PC-3 (cell line): ENCODE measurements at regions not wholly inside any gene's neighbourhood (a gene's known extent, or its start where the extent isn't known, plus 50 kb on each side); places are given as distances from the start of the nearest gene placed in this dataset.

Experiments
- ATAC-seq: fragments of 200-7000 bp; cut with Tn5 transposase; 2 replicates; pipeline ENCODE4 v1.9.1; 2020; ENCODE audit warnings: mild to moderate bottlenecking, moderate library complexity
- BruUV-seq: library from RNA; stranded (reverse); fragments of 400-500 nt; replicated peaks from 2 replicates; lab custom pipeline; 2021; lab: Mats Ljungman, UMichigan
- CTCF ChIA-PET: fragments of 300-600 bp; sonication (Branson Sonifier 250); formaldehyde crosslinking; loops from one replicate; lab custom pipeline; 2022; ENCODE audit warnings: antibody characterized with exemption; lab: Charles Lee
- POLR2A ChIA-PET: fragments of 300-600 bp; sonication (Branson Sonifier 250); formaldehyde crosslinking; loops from one replicate; lab custom pipeline; 2022; ENCODE audit warnings: antibody characterized with exemption; ENCODE audit not compliant: unreplicated experiment; lab: Charles Lee
- DNase-seq: peaks from one replicate; pipeline ENCODE4 v3.0.0-alpha.2; 2015
- H2AFZ ChIP-seq: fragments of 300-600 bp; sonication (generic); 2 replicates; pipeline ENCODE4 v1.6.0; 2016; ENCODE audit warnings: antibody characterized with exemption, low read length
- H3F3A ChIP-seq: fragments of 300-600 bp; sonication (generic); one replicate; pipeline ENCODE4 v1.6.0; 2017; ENCODE audit warnings: antibody characterized with exemption, low read length, control low read depth, mild to moderate bottlenecking; ENCODE audit not compliant: unreplicated experiment
- H3K27ac ChIP-seq: fragments of 300-600 bp; sonication (generic); 2 replicates; pipeline ENCODE4 v1.5.1; 2016; ENCODE audit warnings: mild to moderate bottlenecking, low read length
- H3K27me3 ChIP-seq: fragments of 300-600 bp; sonication (generic); 2 replicates; pipeline ENCODE4 v1.6.1; 2016; ENCODE audit warnings: low read length, mixed read lengths
- H3K36me3 ChIP-seq: fragments of 300-600 bp; sonication (generic); 2 replicates; pipeline ENCODE4 v1.6.1; 2016; ENCODE audit warnings: low read depth, mixed run types, low read length, mixed read lengths
- H3K4me1 ChIP-seq: fragments of 300-600 bp; sonication (generic); 2 replicates; pipeline ENCODE4 v1.5.1; 2016; ENCODE audit warnings: low read length; ENCODE audit not compliant: insufficient read depth
- H3K4me2 ChIP-seq: fragments of 300-600 bp; sonication (generic); 2 replicates; pipeline ENCODE4 v1.6.0; 2016; ENCODE audit warnings: low read length
- H3K4me3 ChIP-seq: fragments of 300-600 bp; sonication (generic); 2 replicates; pipeline ENCODE4 v1.5.1; 2016; ENCODE audit warnings: mild to moderate bottlenecking, low read length, mixed read lengths
- H3K79me2 ChIP-seq: fragments of 300-600 bp; sonication (generic); 2 replicates; pipeline ENCODE4 v1.6.1; 2017; ENCODE audit warnings: low read length, mixed read lengths
- H3K9ac ChIP-seq: fragments of 300-600 bp; sonication (generic); 2 replicates; pipeline ENCODE4 v1.6.0; 2016; ENCODE audit warnings: mild to moderate bottlenecking, low read length
- H3K9me2 ChIP-seq: fragments of 300-600 bp; sonication (generic); replicated peaks from 2 replicates; pipeline ENCODE4 v1.6.1; 2016; ENCODE audit warnings: mixed run types, low read length, mixed read lengths
- H3K9me3 ChIP-seq: fragments of 300-600 bp; sonication (generic); 2 replicates; pipeline ENCODE4 v1.6.1; 2016; ENCODE audit warnings: low read length, mixed read lengths
- H4K20me1 ChIP-seq: fragments of 300-600 bp; sonication (generic); 2 replicates; pipeline ENCODE4 v1.6.1; 2016; ENCODE audit warnings: low read length, mixed read lengths
- CTCF ChIP-seq: fragments of 300-600 bp; sonication (generic); conservative IDR thresholded peaks from 2 replicates; pipeline ENCODE4 v1.5.1; 2017; ENCODE audit warnings: antibody characterized with exemption, low read depth, mild to moderate bottlenecking, low read length
- EZH2 ChIP-seq: fragments of 300-600 bp; sonication (generic); IDR thresholded peaks from one replicate; pipeline ENCODE4 v1.6.1; 2017; ENCODE audit warnings: antibody characterized with exemption, mild to moderate bottlenecking, low read length; ENCODE audit not compliant: unreplicated experiment
- EZH2phosphoT487 ChIP-seq: fragments of 300-600 bp; sonication (generic); IDR thresholded peaks from 2 replicates; pipeline ENCODE4 v1.6.1; 2018; ENCODE audit warnings: mild to moderate bottlenecking, antibody characterized with exemption, low read length, borderline replicate concordance
- intact Hi-C: fragments of 100-400 bp; cut with micrococcal nuclease; formaldehyde crosslinking; loops from 2 replicates; pipeline ENCODE4 v1.9.0; 2023

- ATAC-seq = no peak
- H3K36me3 ChIP-seq = no peaks in the 10 kb centered on the region
- no peak overlapping the region for H3K4me3 ChIP-seq
- DNase-seq = no peak
- no peaks in the 10 kb centered on the region for H4K20me1 ChIP-seq
- no peaks in the 10 kb centered on the region for H3K9me3 ChIP-seq
- POLR2A ChIA-PET = no interaction called here
- no peaks in the 10 kb centered on the region for H3F3A ChIP-seq
- intact Hi-C loops = no loop called here
- H2AFZ ChIP-seq = no peak overlapping the region
- H3K4me2 ChIP-seq = no peak overlapping the region
- H3K79me2 ChIP-seq = no peaks in the 10 kb centered on the region
- H3K4me1 ChIP-seq = peaks cover 9% of the 10 kb centered on the region
- CTCF ChIA-PET = no interaction called here
- no peaks in the 10 kb centered on the region for H3K27me3 ChIP-seq
- TF ChIP-seq EZH2phosphoT487 (no peak), EZH2 (no peak), CTCF (no peak)
- no TSS peak for BruUV-seq
- H3K27ac ChIP-seq = no peak overlapping the region
- H3K9ac ChIP-seq = no peak overlapping the region
- H3K9me2 ChIP-seq = no peaks in the 10 kb centered on the region
These were observed 50.7 kb upstream of the LYVE1 start for GRCh38 chr11:10619131-10619680.

- no peaks in the 10 kb centered on the region for H3F3A ChIP-seq
- no peak for ATAC-seq
- H4K20me1 ChIP-seq = no peaks in the 10 kb centered on the region
- no peaks in the 10 kb centered on the region for H3K9me3 ChIP-seq
- no peaks in the 10 kb centered on the region for H3K9me2 ChIP-seq
- H3K27me3 ChIP-seq = no peaks in the 10 kb centered on the region
- H3K4me1 ChIP-seq = peaks cover 5% of the 10 kb centered on the region; the same call in 1 of the 2 replicates
- no peak overlapping the region for H2AFZ ChIP-seq
- H3K27ac ChIP-seq = no peak overlapping the region
- intact Hi-C loops = no loop called here
- no peaks in the 10 kb centered on the region for H3K79me2 ChIP-seq
- ChIA-PET CTCF (no interaction called here), POLR2A (no interaction called here)
- no peak overlapping the region for H3K4me3 ChIP-seq
- no peak for TF ChIP-seq EZH2
- TF ChIP-seq EZH2phosphoT487 = no peak
- no peak overlapping the region for H3K9ac ChIP-seq
- H3K36me3 ChIP-seq = no peaks in the 10 kb centered on the region
- no TSS peak for BruUV-seq
- no peak overlapping the region for H3K4me2 ChIP-seq
- no peak for DNase-seq
These were observed 50.0 kb upstream of the LYVE1 start for GRCh38 chr11:10618490-10618889.
